Osteoblast (primary cell): ENCODE measurements at regions not wholly inside any gene's neighbourhood (a gene's known extent, or its start where the extent isn't known, plus 50 kb on each side); places are given as distances from the start of the nearest gene placed in this dataset.

Experiments
- DNase-seq: peaks from one replicate; pipeline ENCODE4 v3.0.0; 2011; ENCODE audit warnings: low spot score, mixed read lengths; ENCODE audit not compliant: insufficient read length; ENCODE audit errors: missing footprints
- H2AFZ ChIP-seq: 2 replicates; pipeline ENCODE4 v1.6.0; 2011; ENCODE audit warnings: mild to moderate bottlenecking, low read length
- H3K27ac ChIP-seq: 2 replicates; pipeline ENCODE4 v1.5.1; 2011; ENCODE audit warnings: mild to moderate bottlenecking, low read depth, low read length, moderate library complexity
- H3K27me3 ChIP-seq: 2 replicates; pipeline ENCODE4 v1.6.0; 2012; ENCODE audit warnings: mild to moderate bottlenecking, control low read depth, inconsistent platforms, low read length, moderate library complexity; ENCODE audit not compliant: insufficient read depth
- H3K36me3 ChIP-seq: 2 replicates; pipeline ENCODE4 v1.5.1; 2011; ENCODE audit warnings: mild to moderate bottlenecking, low read length, control low read depth, moderate library complexity; ENCODE audit not compliant: insufficient read depth
- H3K4me1 ChIP-seq: 2 replicates; pipeline ENCODE4 v1.5.1; 2011; ENCODE audit warnings: mild to moderate bottlenecking, low read length, control low read depth, moderate library complexity; ENCODE audit not compliant: insufficient read depth
- H3K4me2 ChIP-seq: 2 replicates; pipeline ENCODE4 v1.6.0; 2011; ENCODE audit warnings: mild to moderate bottlenecking, low read length; ENCODE audit not compliant: insufficient read depth
- H3K4me3 ChIP-seq: fragments of 200-600 bp; sonication (generic); 3 replicates; pipeline ENCODE4 v1.5.1; 2012; ENCODE audit warnings: mild to moderate bottlenecking, low read length, inconsistent platforms; ENCODE audit not compliant: insufficient read depth
- H3K79me2 ChIP-seq: 2 replicates; pipeline ENCODE4 v1.6.0; 2012; ENCODE audit warnings: mild to moderate bottlenecking, low read length, control low read depth, inconsistent platforms; ENCODE audit not compliant: insufficient read depth
- H3K9me3 ChIP-seq: 2 replicates; pipeline ENCODE4 v1.5.1; 2011; ENCODE audit warnings: low read depth, low read length, control low read depth
- H4K20me1 ChIP-seq: 2 replicates; pipeline ENCODE4 v1.6.0; 2012; ENCODE audit warnings: mild to moderate bottlenecking, low read length, control low read depth; ENCODE audit not compliant: insufficient read depth
- TF ChIP-seq, protein P1 (sequence below): IDR thresholded peaks from 2 replicates; pipeline ENCODE4 v1.5.1; 2011; ENCODE audit warnings: mild to moderate bottlenecking, low read depth, low read length, moderate library complexity; ENCODE audit errors: extremely low read depth

DNA sequence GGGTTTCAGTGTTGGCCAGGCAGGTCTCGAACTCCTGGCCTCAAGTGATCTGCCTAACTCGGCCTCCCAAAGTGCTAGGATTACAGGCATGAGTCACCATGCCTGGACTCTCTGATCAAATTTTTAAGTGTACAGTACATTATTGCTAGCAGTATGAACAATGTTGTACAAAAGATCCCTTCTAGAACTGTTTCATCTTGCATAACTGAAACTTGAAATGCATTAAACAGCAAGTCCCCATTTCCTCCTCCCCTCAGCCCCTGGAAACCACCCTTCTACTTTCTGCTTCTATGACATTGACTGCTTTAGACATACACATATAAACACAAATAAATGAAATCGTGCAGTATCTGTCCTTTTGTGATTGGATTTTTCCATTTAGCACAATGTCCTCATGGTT lies 463.4 kb downstream of the PTPRC start:
- no peak overlapping the region for H2AFZ ChIP-seq
- H4K20me1 ChIP-seq: no peaks in the 10 kb centered on the region
- no peaks in the 10 kb centered on the region for H3K36me3 ChIP-seq
- H3K4me2 ChIP-seq: no peak overlapping the region
- TF ChIP-seq, protein P1, sequence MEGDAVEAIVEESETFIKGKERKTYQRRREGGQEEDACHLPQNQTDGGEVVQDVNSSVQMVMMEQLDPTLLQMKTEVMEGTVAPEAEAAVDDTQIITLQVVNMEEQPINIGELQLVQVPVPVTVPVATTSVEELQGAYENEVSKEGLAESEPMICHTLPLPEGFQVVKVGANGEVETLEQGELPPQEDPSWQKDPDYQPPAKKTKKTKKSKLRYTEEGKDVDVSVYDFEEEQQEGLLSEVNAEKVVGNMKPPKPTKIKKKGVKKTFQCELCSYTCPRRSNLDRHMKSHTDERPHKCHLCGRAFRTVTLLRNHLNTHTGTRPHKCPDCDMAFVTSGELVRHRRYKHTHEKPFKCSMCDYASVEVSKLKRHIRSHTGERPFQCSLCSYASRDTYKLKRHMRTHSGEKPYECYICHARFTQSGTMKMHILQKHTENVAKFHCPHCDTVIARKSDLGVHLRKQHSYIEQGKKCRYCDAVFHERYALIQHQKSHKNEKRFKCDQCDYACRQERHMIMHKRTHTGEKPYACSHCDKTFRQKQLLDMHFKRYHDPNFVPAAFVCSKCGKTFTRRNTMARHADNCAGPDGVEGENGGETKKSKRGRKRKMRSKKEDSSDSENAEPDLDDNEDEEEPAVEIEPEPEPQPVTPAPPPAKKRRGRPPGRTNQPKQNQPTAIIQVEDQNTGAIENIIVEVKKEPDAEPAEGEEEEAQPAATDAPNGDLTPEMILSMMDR: no peak
- no peak overlapping the region for H3K4me3 ChIP-seq
- no peak for DNase-seq
- H3K27ac ChIP-seq: no peak overlapping the region
- no peaks in the 10 kb centered on the region for H3K9me3 ChIP-seq
- H3K4me1 ChIP-seq: no peaks in the 10 kb centered on the region
- H3K27me3 ChIP-seq: no peaks in the 10 kb centered on the region
- H3K79me2 ChIP-seq: no peaks in the 10 kb centered on the region

DNA sequence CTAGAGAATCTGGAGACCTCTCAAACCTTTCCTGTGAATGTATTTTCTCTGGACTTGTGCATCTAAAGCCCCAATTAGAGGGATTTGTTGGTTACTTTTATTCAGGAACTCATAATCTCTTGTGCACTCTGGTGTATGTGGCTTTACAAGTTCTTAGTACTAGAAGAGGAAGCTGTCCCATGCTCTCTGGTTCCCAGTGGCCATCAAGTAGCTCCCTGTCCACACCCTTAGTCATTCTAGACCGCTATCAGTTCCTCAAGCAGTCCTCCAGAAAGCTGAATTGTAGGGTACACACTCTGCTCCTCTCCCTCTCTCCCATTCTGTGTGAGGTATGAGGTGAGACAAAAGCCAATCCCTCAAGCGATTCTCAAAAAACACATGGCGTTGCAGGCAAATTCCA lies 470.3 kb downstream of the PTPRC start:
- no peaks in the 10 kb centered on the region for H4K20me1 ChIP-seq
- no peak overlapping the region for H3K4me3 ChIP-seq
- H3K4me2 ChIP-seq: no peak overlapping the region
- H3K9me3 ChIP-seq: no peaks in the 10 kb centered on the region
- TF ChIP-seq, protein P1: no peak
- no peaks in the 10 kb centered on the region for H3K36me3 ChIP-seq
- DNase-seq: no peak
- no peaks in the 10 kb centered on the region for H3K4me1 ChIP-seq
- no peaks in the 10 kb centered on the region for H3K79me2 ChIP-seq
- no peak overlapping the region for H2AFZ ChIP-seq
- H3K27ac ChIP-seq: no peak overlapping the region
- H3K27me3 ChIP-seq: no peaks in the 10 kb centered on the region

DNA sequence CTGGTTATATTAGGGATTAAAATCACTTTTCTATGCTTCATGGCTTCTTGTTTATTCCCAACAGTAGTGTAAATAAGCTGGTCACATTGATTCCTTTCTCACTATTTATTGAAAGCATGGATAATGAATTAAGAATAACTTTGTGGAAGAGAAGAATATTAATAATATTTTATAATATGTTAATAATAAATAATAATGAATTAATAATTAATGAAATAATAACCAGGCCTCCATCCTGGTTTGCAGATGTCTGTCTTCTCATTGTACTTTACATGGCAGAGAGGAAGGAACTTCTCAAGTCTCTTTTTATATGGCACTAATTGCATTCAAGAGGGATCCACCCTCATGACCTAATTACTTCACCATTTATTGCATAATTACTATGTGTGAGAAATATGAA lies 473.5 kb downstream of the PTPRC start:
- H4K20me1 ChIP-seq: no peaks in the 10 kb centered on the region
- H3K36me3 ChIP-seq: no peaks in the 10 kb centered on the region
- TF ChIP-seq, protein P1: no peak
- no peak overlapping the region for H3K27ac ChIP-seq
- H3K4me3 ChIP-seq: no peak overlapping the region
- H3K4me2 ChIP-seq: no peak overlapping the region
- no peaks in the 10 kb centered on the region for H3K27me3 ChIP-seq
- H2AFZ ChIP-seq: no peak overlapping the region
- DNase-seq: no peak
- no peaks in the 10 kb centered on the region for H3K4me1 ChIP-seq
- no peaks in the 10 kb centered on the region for H3K79me2 ChIP-seq
- no peaks in the 10 kb centered on the region for H3K9me3 ChIP-seq

DNA sequence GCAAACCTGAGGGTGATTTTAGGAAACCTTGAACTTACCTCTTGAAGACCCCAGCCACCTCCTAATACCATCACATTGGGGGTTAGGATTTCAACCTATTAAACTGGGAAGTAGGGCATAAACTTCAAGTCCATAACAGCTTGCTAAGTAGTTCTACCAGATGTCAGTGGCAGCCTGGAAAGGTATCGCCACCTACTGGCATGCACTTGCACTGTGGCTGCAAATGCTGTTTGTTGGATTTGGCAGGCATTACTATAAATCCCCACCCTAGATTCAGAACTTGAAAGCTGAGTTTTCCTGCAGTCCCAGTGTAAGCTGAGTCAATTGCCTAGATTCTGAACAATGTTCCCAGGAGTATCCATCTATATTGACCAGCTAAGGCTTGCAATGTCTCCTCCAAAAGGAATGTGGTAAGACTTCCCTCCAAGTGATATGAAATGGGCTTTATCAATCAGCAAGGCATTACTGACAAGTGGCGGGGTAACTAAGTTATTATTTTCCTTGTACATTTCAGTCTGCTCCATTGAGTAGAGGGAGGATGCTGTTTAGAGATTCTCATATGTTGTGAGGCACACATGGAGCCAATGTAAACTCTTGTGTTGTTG lies 474.5 kb downstream of the PTPRC start:
- H3K4me3 ChIP-seq: no peak overlapping the region
- no peaks in the 10 kb centered on the region for H3K27me3 ChIP-seq
- no peaks in the 10 kb centered on the region for H3K4me1 ChIP-seq
- no peak overlapping the region for H2AFZ ChIP-seq
- H3K9me3 ChIP-seq: no peaks in the 10 kb centered on the region
- DNase-seq: no peak
- H4K20me1 ChIP-seq: no peaks in the 10 kb centered on the region
- TF ChIP-seq, protein P1: peak; percentile 95
- H3K27ac ChIP-seq: no peak overlapping the region
- no peaks in the 10 kb centered on the region for H3K36me3 ChIP-seq
- no peaks in the 10 kb centered on the region for H3K79me2 ChIP-seq
- H3K4me2 ChIP-seq: no peak overlapping the region
